Smooth muscle cell (in vitro differentiated cells): ENCODE measurements at regions not wholly inside any gene's neighbourhood (a gene's known extent, or its start where the extent isn't known, plus 50 kb on each side); places are given as distances from the start of the nearest gene placed in this dataset.

Source experiments
- DNase-seq: peaks from one replicate; lab custom pipeline; 2025; ENCODE audit not compliant: unreplicated experiment; lab: John Stamatoyannopoulos, UW
- H2AFZ ChIP-seq: fragments of 200-600 bp; sonication (generic); 2 replicates; pipeline ENCODE4 v1.6.0; 2016; ENCODE audit warnings: antibody characterized with exemption, low read depth, mild to moderate bottlenecking
- H3F3A ChIP-seq: fragments of 200-600 bp; sonication (generic); 2 replicates; pipeline ENCODE4 v1.6.0; 2017; ENCODE audit warnings: antibody characterized with exemption, low read depth
- H3K27ac ChIP-seq: fragments of 200-600 bp; sonication (generic); 2 replicates; pipeline ENCODE4 v1.5.1; 2016; ENCODE audit warnings: low read depth, mild to moderate bottlenecking
- H3K27me3 ChIP-seq: fragments of 200-600 bp; sonication (generic); 2 replicates; pipeline ENCODE4 v1.6.1; 2016; ENCODE audit warnings: low read depth, mild to moderate bottlenecking
- H3K36me3 ChIP-seq: fragments of 200-600 bp; sonication (generic); 2 replicates; pipeline ENCODE4 v1.5.1; 2016; ENCODE audit warnings: low read depth
- H3K4me1 ChIP-seq: fragments of 200-600 bp; sonication (generic); 2 replicates; pipeline ENCODE4 v1.5.1; 2016; ENCODE audit warnings: low read depth
- H3K4me2 ChIP-seq: fragments of 200-600 bp; sonication (generic); 2 replicates; pipeline ENCODE4 v1.6.0; 2016; ENCODE audit warnings: mild to moderate bottlenecking
- H3K4me3 ChIP-seq: fragments of 200-600 bp; sonication (generic); 2 replicates; pipeline ENCODE4 v1.5.1; 2016; ENCODE audit warnings: mild to moderate bottlenecking
- H3K79me2 ChIP-seq: fragments of 200-600 bp; sonication (generic); 2 replicates; pipeline ENCODE4 v1.6.0; 2016; ENCODE audit warnings: low read depth, mild to moderate bottlenecking
- H3K9ac ChIP-seq: fragments of 200-600 bp; sonication (generic); 2 replicates; pipeline ENCODE4 v1.6.0; 2016; ENCODE audit warnings: low read depth
- H3K9me3 ChIP-seq: fragments of 200-600 bp; sonication (generic); replicated peaks from 2 replicates; pipeline ENCODE4 v1.5.1; 2016; ENCODE audit warnings: low read depth
- H4K20me1 ChIP-seq: fragments of 200-600 bp; sonication (generic); 2 replicates; pipeline ENCODE4 v1.6.0; 2016; ENCODE audit warnings: low read depth
- WGBS: methylation state at CpG from one replicate; pipeline ENCODE4 v1.1.7; 2016; ENCODE audit warnings: low lambda C conversion rate; 5-methylcytosine and 5-hydroxymethylcytosine counted together
- TF ChIP-seq, protein P1 (sequence below): fragments of 200-600 bp; sonication (generic); IDR thresholded peaks from 2 replicates; pipeline ENCODE4 v1.5.1; 2017; ENCODE audit warnings: borderline replicate concordance, mild to moderate bottlenecking, antibody characterized with exemption; ENCODE audit not compliant: insufficient read depth, poor library complexity, severe bottlenecking

DNA sequence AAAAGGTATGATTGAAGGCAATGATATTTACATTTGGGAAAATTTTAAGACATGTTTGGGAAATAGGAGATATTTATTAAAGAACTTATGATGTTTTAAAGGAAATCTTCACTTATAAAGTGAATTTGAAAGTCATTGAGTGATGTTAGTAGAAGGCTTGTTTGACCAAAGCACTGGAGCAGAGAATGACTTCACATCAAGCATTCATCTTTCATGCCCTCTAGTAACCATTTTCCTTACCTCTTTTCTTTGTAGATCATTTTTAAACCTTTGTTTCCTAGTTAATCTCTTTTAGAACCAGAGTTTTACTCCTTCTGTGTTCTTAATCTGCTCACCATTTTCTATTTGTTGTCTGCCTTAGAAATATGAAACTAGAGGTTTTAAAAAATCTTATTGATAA lies 111.3 kb upstream of the FOXP2 start:
- Histone ChIP-seq H3K79me2 (no peaks in the 10 kb centered on the region), H3K4me1 (no peaks in the 10 kb centered on the region), H3K36me3 (no peaks in the 10 kb centered on the region), H3F3A (no peaks in the 10 kb centered on the region), H3K4me2 (no peak overlapping the region), H3K9me3 (no peaks in the 10 kb centered on the region), H4K20me1 (no peaks in the 10 kb centered on the region), H3K4me3 (no peak overlapping the region), H3K27ac (no peak overlapping the region), H2AFZ (no peak overlapping the region), H3K9ac (no peak overlapping the region), H3K27me3 (no peaks in the 10 kb centered on the region)
- TF ChIP-seq, protein P1, sequence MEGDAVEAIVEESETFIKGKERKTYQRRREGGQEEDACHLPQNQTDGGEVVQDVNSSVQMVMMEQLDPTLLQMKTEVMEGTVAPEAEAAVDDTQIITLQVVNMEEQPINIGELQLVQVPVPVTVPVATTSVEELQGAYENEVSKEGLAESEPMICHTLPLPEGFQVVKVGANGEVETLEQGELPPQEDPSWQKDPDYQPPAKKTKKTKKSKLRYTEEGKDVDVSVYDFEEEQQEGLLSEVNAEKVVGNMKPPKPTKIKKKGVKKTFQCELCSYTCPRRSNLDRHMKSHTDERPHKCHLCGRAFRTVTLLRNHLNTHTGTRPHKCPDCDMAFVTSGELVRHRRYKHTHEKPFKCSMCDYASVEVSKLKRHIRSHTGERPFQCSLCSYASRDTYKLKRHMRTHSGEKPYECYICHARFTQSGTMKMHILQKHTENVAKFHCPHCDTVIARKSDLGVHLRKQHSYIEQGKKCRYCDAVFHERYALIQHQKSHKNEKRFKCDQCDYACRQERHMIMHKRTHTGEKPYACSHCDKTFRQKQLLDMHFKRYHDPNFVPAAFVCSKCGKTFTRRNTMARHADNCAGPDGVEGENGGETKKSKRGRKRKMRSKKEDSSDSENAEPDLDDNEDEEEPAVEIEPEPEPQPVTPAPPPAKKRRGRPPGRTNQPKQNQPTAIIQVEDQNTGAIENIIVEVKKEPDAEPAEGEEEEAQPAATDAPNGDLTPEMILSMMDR = no peak
- no peak for DNase-seq

DNA sequence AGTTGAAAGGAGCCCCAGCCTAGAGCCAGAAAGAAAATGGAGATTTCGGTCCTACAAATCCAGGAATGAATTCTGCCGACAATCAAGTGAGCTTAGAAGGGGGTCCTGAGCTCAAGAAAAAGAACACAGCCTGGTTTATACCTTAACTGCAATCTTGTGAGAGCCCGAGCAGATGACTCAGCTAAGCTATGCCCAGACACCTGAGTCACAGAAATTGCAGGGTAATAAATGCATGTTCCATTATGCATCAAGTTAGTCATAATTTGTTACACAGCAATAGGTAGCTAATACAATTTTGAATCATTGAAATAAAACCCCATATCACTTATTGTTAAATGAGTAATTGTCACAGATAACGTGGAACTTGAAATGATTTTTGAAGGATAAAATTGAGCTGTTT lies 111.8 kb upstream of the FOXP2 start:
- TF ChIP-seq, protein P1 = no peak
- no peak overlapping the region for H3K27ac ChIP-seq
- no peaks in the 10 kb centered on the region for H3K79me2 ChIP-seq

GRCh38 chr7:114298011-114298410 lies 116.6 kb upstream of the FOXP2 start:
- no peaks in the 10 kb centered on the region for H3K79me2 ChIP-seq
- H3K27me3 ChIP-seq = no peaks in the 10 kb centered on the region
- no peak overlapping the region for H3K9ac ChIP-seq
- H3F3A ChIP-seq = no peaks in the 10 kb centered on the region
- TF ChIP-seq, protein P1 = no peak
- no peak overlapping the region for H3K4me2 ChIP-seq
- H4K20me1 ChIP-seq = no peaks in the 10 kb centered on the region
- no peak for DNase-seq
- H3K36me3 ChIP-seq = no peaks in the 10 kb centered on the region
- peaks cover 7% of the 10 kb centered on the region for H3K4me1 ChIP-seq
- H3K27ac ChIP-seq = no peak overlapping the region
- H3K4me3 ChIP-seq = no peak overlapping the region
- H2AFZ ChIP-seq = peak overlapping the region; percentile 39
- 74% methylated on average over 4 of the region's 4 CpGs for WGBS
- H3K9me3 ChIP-seq = no peaks in the 10 kb centered on the region

More for the DNA sequence above, 111.8 kb upstream of the FOXP2 start:
- WGBS = 78% methylated on average over 4 of the region's 4 CpGs
- no peaks in the 10 kb centered on the region for H3K4me1 ChIP-seq
- no peak overlapping the region for H3K4me2 ChIP-seq
- H3K27me3 ChIP-seq = no peaks in the 10 kb centered on the region
- H3K9ac ChIP-seq = no peak overlapping the region
- no peak overlapping the region for H2AFZ ChIP-seq
- no peaks in the 10 kb centered on the region for H4K20me1 ChIP-seq
- no peaks in the 10 kb centered on the region for H3F3A ChIP-seq
- no peaks in the 10 kb centered on the region for H3K9me3 ChIP-seq
- no peak for DNase-seq
- H3K4me3 ChIP-seq = no peak overlapping the region
- no peaks in the 10 kb centered on the region for H3K36me3 ChIP-seq

DNA sequence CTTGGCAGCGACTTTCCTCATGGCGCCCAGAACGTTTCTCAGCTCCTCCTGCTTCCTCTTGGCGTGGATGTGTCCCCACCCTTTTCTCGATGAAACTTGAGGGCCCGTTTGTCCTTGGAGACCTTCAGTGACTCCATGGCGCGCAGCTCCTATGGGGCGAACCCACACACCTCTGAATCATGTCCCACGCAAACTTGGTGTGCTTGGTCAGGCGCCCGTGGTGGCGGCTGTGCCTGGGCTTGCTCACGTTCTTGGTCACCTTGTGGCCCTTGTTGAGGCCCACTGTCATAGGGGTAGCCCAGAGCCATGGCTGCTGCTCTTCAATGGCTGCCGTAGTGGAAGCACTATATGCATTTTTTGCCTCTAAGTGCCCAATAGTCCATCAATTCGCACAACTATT lies 117.5 kb upstream of the FOXP2 start:
- Histone ChIP-seq H3K4me2 (no peak overlapping the region), H3K4me1 (peaks cover 8% of the 10 kb centered on the region), H3K36me3 (no peaks in the 10 kb centered on the region), H3K79me2 (no peaks in the 10 kb centered on the region), H3K9me3 (no peaks in the 10 kb centered on the region), H3K9ac (no peak overlapping the region), H3F3A (no peaks in the 10 kb centered on the region), H3K27ac (no peak overlapping the region), H3K27me3 (no peaks in the 10 kb centered on the region), H2AFZ (no peak overlapping the region), H3K4me3 (no peak overlapping the region), H4K20me1 (no peaks in the 10 kb centered on the region)
- 92% methylated on average over 15 of the region's 16 CpGs for WGBS
- TF ChIP-seq, protein P1 = no peak
- DNase-seq = no peak
